Tibial artery (tissue), 4 donors: ENCODE measurements at regions not wholly inside any gene's neighbourhood (a gene's known extent, or its start where the extent isn't known, plus 50 kb on each side); places are given as distances from the start of the nearest gene placed in this dataset.

ENCODE experiments used
- DNase-seq, 2 donors: peaks; one replicate each; pipeline ENCODE4 v3.0.0-alpha.2; 2019
- H3K27ac ChIP-seq, 2 donors: fragments of 200-600 bp; sonication (generic) in 1 of 2; 1 replicate in 1 of 2; 2 replicates in 1 of 2; pipeline ENCODE4 v1.5.1; 2018 to 2019; ENCODE audit warnings: mild to moderate bottlenecking in 1 of 2
- H3K27me3 ChIP-seq, 2 donors: fragments of 200-600 bp; sonication (generic) in 1 of 2; one replicate each; pipeline versions ENCODE4 v1.5.1 to v1.6.0; 2016 to 2019
- H3K36me3 ChIP-seq, 3 donors: fragments of 200-600 bp; sonication (generic) in 2 of 3; one replicate each; pipeline ENCODE4 v1.5.1; 2016 to 2019; ENCODE audit warnings: mild to moderate bottlenecking in 2 of 3
- H3K4me1 ChIP-seq, 4 donors: fragments of 200-600 bp; sonication (generic) in 2 of 4; 1 replicate in 3 of 4; 2 replicates in 1 of 4; pipeline ENCODE4 v1.5.1; 2016 to 2019
- H3K4me3 ChIP-seq, 2 donors: fragments of 200-600 bp; sonication (generic) in 1 of 2; 1 replicate in 1 of 2; 2 replicates in 1 of 2; pipeline ENCODE4 v1.5.1; 2018 to 2019; ENCODE audit warnings: mild to moderate bottlenecking in 2 of 2
- H3K9me3 ChIP-seq, 3 donors: fragments of 200-600 bp; sonication (generic) in 1 of 3; one replicate each; pipeline ENCODE4 v1.5.1; 2016 to 2019
- intact Hi-C: fragments of 100-400 bp; cut with DNase I; formaldehyde crosslinking; loops from one replicate; pipeline ENCODE4 v1.15.0; 2023; ENCODE audit warnings: low total_unique reads
- TF ChIP-seq, protein P1 (sequence below), 2 experiments: fragments of 200-600 bp in 1 of 2; fragments of 450-650 bp in 1 of 2; IDR thresholded peaks; one replicate each; pipeline ENCODE4 v1.5.1; 2017 to 2019; ENCODE audit warnings: antibody characterized with exemption in 2 of 2, mild to moderate bottlenecking in 1 of 2, moderate library complexity in 1 of 2

GRCh38 chr21:15367061-15367626 is 302.3 kb upstream of the NRIP1 start:
- Histone ChIP-seq H3K27me3 (no peaks in the 10 kb centered on the region), H3K36me3 (no peaks in the 10 kb centered on the region), H3K9me3 (peaks cover 0 to 11% (median 0%) of the 10 kb centered on the region in 3 donors), H3K27ac (no peak overlapping the region), H3K4me1 (no peaks in the 10 kb centered on the region), H3K4me3 (no peak overlapping the region)
- DNase-seq = no peak
- intact Hi-C loops = no loop called here
- TF ChIP-seq, protein P1, sequence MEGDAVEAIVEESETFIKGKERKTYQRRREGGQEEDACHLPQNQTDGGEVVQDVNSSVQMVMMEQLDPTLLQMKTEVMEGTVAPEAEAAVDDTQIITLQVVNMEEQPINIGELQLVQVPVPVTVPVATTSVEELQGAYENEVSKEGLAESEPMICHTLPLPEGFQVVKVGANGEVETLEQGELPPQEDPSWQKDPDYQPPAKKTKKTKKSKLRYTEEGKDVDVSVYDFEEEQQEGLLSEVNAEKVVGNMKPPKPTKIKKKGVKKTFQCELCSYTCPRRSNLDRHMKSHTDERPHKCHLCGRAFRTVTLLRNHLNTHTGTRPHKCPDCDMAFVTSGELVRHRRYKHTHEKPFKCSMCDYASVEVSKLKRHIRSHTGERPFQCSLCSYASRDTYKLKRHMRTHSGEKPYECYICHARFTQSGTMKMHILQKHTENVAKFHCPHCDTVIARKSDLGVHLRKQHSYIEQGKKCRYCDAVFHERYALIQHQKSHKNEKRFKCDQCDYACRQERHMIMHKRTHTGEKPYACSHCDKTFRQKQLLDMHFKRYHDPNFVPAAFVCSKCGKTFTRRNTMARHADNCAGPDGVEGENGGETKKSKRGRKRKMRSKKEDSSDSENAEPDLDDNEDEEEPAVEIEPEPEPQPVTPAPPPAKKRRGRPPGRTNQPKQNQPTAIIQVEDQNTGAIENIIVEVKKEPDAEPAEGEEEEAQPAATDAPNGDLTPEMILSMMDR (IDR thresholded peaks at IDR 0.05) = no peak

DNA sequence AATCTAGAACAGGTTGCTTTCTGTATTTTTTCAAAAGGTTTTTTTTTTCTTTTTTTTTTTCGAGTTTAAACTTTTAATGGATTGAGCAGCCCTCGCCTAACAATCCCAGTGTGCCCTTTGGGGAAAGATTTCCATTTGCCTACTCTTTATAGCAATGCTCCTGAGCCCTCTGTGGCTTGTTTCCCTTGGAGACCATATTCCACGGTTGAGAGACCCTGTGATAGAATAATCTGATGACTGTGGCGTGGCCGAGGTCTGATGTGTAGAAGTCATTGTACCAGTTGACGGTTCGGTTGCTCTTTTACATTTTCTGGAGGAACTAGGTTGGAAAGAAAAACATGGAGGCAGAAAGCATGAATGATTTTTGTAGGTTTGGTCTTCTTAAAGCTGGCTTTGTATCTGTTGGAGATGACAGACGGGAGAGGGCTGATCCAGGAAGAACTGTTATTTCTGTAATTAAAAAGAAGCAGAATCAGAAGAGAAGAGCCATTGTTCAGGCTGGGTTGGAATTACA is 305.7 kb upstream of the NRIP1 start:
- peaks cover 0 to 6% (median 4%) of the 10 kb centered on the region in 3 donors for H3K9me3 ChIP-seq
- TF ChIP-seq, protein P1 (IDR thresholded peaks at IDR 0.05) = no peak
- no peaks in the 10 kb centered on the region for H3K4me1 ChIP-seq
- no peak overlapping the region for H3K27ac ChIP-seq
- H3K4me3 ChIP-seq = no peak overlapping the region
- no peak for DNase-seq
- no peaks in the 10 kb centered on the region for H3K36me3 ChIP-seq
- no peaks in the 10 kb centered on the region for H3K27me3 ChIP-seq
- intact Hi-C loops = no loop called here

DNA sequence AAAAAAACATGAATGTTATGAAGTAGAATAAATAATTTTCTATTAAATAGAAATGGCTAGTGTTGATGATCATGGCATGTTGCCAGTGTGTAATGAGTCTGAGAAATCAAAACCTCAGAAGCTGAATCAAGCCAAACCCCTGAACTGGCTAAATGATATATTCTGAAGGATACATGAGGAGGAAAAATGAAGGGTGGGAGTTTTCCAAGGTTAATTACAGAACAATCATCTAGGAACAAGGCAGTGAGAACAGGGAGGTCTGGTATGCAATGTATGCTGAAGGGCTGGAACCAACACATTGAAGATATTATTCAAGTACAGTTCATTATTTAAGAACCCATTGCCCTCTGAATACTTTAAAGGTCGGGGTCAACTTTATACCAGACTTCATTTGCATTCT is 309.1 kb upstream of the NRIP1 start:
- no peak overlapping the region for H3K4me3 ChIP-seq
- no peaks in the 10 kb centered on the region for H3K36me3 ChIP-seq
- DNase-seq = no peak
- intact Hi-C loops = no loop called here
- no peak overlapping the region for H3K27ac ChIP-seq
- no peaks in the 10 kb centered on the region for H3K4me1 ChIP-seq
- peaks cover 0 to 9% (median 0%) of the 10 kb centered on the region in 3 donors for H3K9me3 ChIP-seq
- no peaks in the 10 kb centered on the region for H3K27me3 ChIP-seq
- TF ChIP-seq, protein P1 (IDR thresholded peaks at IDR 0.05) = no peak

DNA sequence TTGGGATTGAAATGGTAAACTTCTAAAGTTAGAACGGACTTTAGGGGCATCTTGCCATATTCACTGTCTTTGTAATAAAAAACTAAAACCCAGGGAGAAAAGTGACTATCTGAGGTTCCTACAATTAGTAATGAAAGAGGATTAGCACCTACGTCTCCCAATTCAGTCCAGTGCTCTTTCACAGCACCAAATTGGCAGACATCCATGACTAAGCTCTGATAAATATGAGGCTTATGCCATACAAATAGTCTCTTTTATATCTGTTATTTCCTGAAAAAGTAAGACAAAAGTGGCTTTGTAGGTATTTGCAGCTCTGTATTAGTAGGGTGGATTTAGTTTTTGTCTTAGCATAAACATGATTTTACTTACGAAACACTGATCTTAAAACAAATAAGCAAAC is 315.0 kb upstream of the NRIP1 start:
- Histone ChIP-seq H3K27ac (no peak overlapping the region), H3K4me1 (no peaks in the 10 kb centered on the region), H3K4me3 (no peak overlapping the region), H3K9me3 (peaks cover 0 to 9% (median 0%) of the 10 kb centered on the region in 3 donors), H3K27me3 (no peaks in the 10 kb centered on the region), H3K36me3 (no peaks in the 10 kb centered on the region)
- DNase-seq = no peak
- TF ChIP-seq, protein P1 (IDR thresholded peaks at IDR 0.05) = no peak
- intact Hi-C loops = no loop called here

- H3K36me3 ChIP-seq = no peaks in the 10 kb centered on the region
- no peaks in the 10 kb centered on the region for H3K4me1 ChIP-seq
- H3K9me3 ChIP-seq = no peaks in the 10 kb centered on the region
- H3K27me3 ChIP-seq = no peaks in the 10 kb centered on the region
- DNase-seq = no peak
- intact Hi-C loops = no loop called here
- TF ChIP-seq, protein P1 (IDR thresholded peaks at IDR 0.05) = no peak
- H3K27ac ChIP-seq = no peak overlapping the region
- no peak overlapping the region for H3K4me3 ChIP-seq
These were observed 318.8 kb upstream of the NRIP1 start for GRCh38 chr21:15383588-15383987.

DNA sequence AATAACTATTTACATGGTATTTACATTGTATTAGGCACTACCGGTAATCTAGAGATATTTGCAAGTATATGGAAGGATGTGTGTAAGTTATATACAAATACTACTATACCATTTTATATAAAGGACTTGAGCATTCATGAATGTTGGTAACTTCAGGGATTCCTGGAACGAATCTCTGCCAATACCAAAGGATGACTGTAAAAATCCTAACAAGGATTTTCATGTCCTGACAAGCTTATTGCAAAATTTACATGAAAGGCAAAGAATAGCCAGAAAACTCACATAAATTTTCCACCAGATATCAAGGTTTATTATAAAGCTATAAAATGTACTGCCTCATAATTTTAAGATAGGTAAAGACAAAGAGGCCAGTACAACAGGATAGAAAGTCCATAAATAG is 325.2 kb upstream of the NRIP1 start:
- H3K27ac ChIP-seq = no peak overlapping the region
- no peaks in the 10 kb centered on the region for H3K36me3 ChIP-seq
- TF ChIP-seq, protein P1 (IDR thresholded peaks at IDR 0.05) = no peak
- H3K27me3 ChIP-seq = no peaks in the 10 kb centered on the region
- DNase-seq = no peak
- no peak overlapping the region for H3K4me3 ChIP-seq
- H3K9me3 ChIP-seq = no peaks in the 10 kb centered on the region
- intact Hi-C loops = no loop called here
- no peaks in the 10 kb centered on the region for H3K4me1 ChIP-seq
